ENCODE measurements at regions not wholly inside any gene's neighbourhood (a gene's known extent, or its start where the extent isn't known, plus 50 kb on each side); places are given as distances from the start of the nearest gene placed in this dataset.

- no peak for TF ChIP-seq ZNF217 (IDR thresholded peaks at IDR 0.05)
- TF ChIP-seq NFYA (IDR thresholded peaks at IDR 0.05; ENCODE audit: borderline replicate concordance, low read depth, low read length) = no peak
- no peak for TF ChIP-seq SRF (IDR thresholded peaks at IDR 0.05; ENCODE audit: low read depth in 2 of 2, low read length in 2 of 2)
- no peak for TF ChIP-seq STAT1 (conservative IDR thresholded peaks at IDR 0.05)
- no peak for TF ChIP-seq HDGF (IDR thresholded peaks at IDR 0.05)
- no peak for TF ChIP-seq E2F8 (IDR thresholded peaks at IDR 0.05; ENCODE audit: low read depth, partially characterized antibody)
- TF ChIP-seq IKZF2 (IDR thresholded peaks at IDR 0.05) = no peak
Measured at GRCh38 chr6:80553071-80553740, 446.7 kb downstream of the BCKDHB start (continued).

- H3K9ac ChIP-seq (ENCODE audit: control insufficient read depth, insufficient read depth, low read length) = no peak overlapping the region
- ATAC-seq = no peak
- no peak overlapping the region for H2AFZ ChIP-seq (ENCODE audit: control insufficient read depth, low read depth, low read length)
- ChIA-PET CTCF (no interaction called here), SMC1A (ENCODE audit: uncharacterized antibody, unreplicated experiment) (no interaction called here), RAD21 (ENCODE audit: unreplicated experiment) (no interaction called here), POLR2A (no interaction called here)
- no peaks in the 10 kb centered on the region for H3K79me2 ChIP-seq (ENCODE audit: control insufficient read depth, insufficient read depth, low read length)
- in situ Hi-C loops (cut with MboI) = no loop called here
- BruUV-seq (replicated peaks) = no TSS peak
- no peak overlapping the region for H3K27ac ChIP-seq (ENCODE audit: control insufficient read depth, insufficient read depth)
- intact Hi-C loops (cut with micrococcal nuclease; ENCODE audit: unreplicated experiment) = no loop called here
- no peaks in the 10 kb centered on the region for H3K9me3 ChIP-seq (replicated peaks; ENCODE audit: control insufficient read depth, insufficient read depth, low read length)
- H3K27me3 ChIP-seq (replicated peaks in 1 of 2; ENCODE audit: control insufficient read depth in 2 of 2, insufficient read depth in 2 of 2, low read length in 1 of 2) = no peaks in the 10 kb centered on the region
- H4K20me1 ChIP-seq (ENCODE audit: control insufficient read depth, insufficient read depth) = no peaks in the 10 kb centered on the region
- H3K4me3 ChIP-seq = no peak overlapping the region
- DNase-seq (ENCODE audit: low read depth, low spot score) = no peak
- WGBS (ENCODE audit: insufficient coverage, insufficient replicate concordance, low lambda C conversion rate, missing lambda C conversion rate) = 20% methylated on average over 4 of the region's 4 CpGs
- H3K4me1 ChIP-seq (ENCODE audit: control insufficient read depth, insufficient read depth, low read length) = no peaks in the 10 kb centered on the region
- H3K36me3 ChIP-seq (ENCODE audit: control insufficient read depth in 2 of 2, insufficient read depth in 2 of 2, low read length in 1 of 2) = no peaks in the 10 kb centered on the region
- FAIRE-seq = no peak
- H3K4me2 ChIP-seq (ENCODE audit: control insufficient read depth, insufficient read depth) = no peak overlapping the region
- TF ChIP-seq, protein P1, sequence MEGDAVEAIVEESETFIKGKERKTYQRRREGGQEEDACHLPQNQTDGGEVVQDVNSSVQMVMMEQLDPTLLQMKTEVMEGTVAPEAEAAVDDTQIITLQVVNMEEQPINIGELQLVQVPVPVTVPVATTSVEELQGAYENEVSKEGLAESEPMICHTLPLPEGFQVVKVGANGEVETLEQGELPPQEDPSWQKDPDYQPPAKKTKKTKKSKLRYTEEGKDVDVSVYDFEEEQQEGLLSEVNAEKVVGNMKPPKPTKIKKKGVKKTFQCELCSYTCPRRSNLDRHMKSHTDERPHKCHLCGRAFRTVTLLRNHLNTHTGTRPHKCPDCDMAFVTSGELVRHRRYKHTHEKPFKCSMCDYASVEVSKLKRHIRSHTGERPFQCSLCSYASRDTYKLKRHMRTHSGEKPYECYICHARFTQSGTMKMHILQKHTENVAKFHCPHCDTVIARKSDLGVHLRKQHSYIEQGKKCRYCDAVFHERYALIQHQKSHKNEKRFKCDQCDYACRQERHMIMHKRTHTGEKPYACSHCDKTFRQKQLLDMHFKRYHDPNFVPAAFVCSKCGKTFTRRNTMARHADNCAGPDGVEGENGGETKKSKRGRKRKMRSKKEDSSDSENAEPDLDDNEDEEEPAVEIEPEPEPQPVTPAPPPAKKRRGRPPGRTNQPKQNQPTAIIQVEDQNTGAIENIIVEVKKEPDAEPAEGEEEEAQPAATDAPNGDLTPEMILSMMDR (IDR thresholded peaks at IDR 0.05 in 2 of 3, conservative IDR thresholded peaks at IDR 0.05 in 1 of 3; ENCODE audit: control insufficient read depth in 2 of 3, extremely low read depth in 1 of 3, insufficient read depth in 1 of 3, low read depth in 3 of 3, low read length in 3 of 3) = no peak
- TF ChIP-seq MYB (IDR thresholded peaks at IDR 0.05; ENCODE audit: borderline replicate concordance, low read depth, low read length) (no peak), BMI1 (IDR thresholded peaks at IDR 0.05; ENCODE audit: borderline replicate concordance) (no peak), LARP7 (IDR thresholded peaks at IDR 0.05) (no peak), SMAD1 (IDR thresholded peaks at IDR 0.05; ENCODE audit: low read depth, partially characterized antibody) (no peak), ZNF622 (IDR thresholded peaks at IDR 0.05) (no peak)
- TF ChIP-seq, protein P2, sequence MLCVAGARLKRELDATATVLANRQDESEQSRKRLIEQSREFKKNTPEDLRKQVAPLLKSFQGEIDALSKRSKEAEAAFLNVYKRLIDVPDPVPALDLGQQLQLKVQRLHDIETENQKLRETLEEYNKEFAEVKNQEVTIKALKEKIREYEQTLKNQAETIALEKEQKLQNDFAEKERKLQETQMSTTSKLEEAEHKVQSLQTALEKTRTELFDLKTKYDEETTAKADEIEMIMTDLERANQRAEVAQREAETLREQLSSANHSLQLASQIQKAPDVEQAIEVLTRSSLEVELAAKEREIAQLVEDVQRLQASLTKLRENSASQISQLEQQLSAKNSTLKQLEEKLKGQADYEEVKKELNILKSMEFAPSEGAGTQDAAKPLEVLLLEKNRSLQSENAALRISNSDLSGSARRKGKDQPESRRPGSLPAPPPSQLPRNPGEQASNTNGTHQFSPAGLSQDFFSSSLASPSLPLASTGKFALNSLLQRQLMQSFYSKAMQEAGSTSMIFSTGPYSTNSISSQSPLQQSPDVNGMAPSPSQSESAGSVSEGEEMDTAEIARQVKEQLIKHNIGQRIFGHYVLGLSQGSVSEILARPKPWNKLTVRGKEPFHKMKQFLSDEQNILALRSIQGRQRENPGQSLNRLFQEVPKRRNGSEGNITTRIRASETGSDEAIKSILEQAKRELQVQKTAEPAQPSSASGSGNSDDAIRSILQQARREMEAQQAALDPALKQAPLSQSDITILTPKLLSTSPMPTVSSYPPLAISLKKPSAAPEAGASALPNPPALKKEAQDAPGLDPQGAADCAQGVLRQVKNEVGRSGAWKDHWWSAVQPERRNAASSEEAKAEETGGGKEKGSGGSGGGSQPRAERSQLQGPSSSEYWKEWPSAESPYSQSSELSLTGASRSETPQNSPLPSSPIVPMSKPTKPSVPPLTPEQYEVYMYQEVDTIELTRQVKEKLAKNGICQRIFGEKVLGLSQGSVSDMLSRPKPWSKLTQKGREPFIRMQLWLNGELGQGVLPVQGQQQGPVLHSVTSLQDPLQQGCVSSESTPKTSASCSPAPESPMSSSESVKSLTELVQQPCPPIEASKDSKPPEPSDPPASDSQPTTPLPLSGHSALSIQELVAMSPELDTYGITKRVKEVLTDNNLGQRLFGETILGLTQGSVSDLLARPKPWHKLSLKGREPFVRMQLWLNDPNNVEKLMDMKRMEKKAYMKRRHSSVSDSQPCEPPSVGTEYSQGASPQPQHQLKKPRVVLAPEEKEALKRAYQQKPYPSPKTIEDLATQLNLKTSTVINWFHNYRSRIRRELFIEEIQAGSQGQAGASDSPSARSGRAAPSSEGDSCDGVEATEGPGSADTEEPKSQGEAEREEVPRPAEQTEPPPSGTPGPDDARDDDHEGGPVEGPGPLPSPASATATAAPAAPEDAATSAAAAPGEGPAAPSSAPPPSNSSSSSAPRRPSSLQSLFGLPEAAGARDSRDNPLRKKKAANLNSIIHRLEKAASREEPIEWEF (IDR thresholded peaks at IDR 0.05; ENCODE audit: insufficient replicate concordance, low read depth, low read length) = no peak
Measured at GRCh38 chr6:80550748-80551147, 444.3 kb downstream of the BCKDHB start.
